NCI-H524 treated with DMSO at 0.1 percent for 48 hours (cell line): ENCODE measurements at regions not wholly inside any gene's neighbourhood (a gene's known extent, or its start where the extent isn't known, plus 50 kb on each side); places are given as distances from the start of the nearest gene placed in this dataset.

Experiments used
- DNase-seq: peaks from one replicate; lab custom pipeline; 2025; lab: John Stamatoyannopoulos, UW

DNA sequence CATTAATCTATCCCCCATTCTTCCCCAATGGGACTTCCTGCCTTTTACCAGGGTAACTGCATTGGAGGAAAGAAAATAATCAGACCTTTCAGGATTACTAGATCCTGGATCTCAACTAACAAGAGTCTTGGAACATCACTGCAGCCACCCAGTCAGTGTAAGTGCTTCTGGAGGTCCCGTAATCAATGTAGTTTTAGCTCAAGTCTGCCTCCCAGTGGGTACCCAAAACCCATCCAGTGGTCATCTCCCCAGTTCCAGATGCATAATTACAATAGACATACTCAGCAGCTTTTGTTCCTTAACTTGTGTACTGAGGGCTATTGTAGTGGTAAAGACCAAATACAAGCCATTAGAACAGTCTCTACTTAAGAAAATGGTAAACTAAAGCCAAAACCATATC, 319.1 kb downstream of the GPATCH2 start:
- peak; percentile 2 for DNase-seq

DNA sequence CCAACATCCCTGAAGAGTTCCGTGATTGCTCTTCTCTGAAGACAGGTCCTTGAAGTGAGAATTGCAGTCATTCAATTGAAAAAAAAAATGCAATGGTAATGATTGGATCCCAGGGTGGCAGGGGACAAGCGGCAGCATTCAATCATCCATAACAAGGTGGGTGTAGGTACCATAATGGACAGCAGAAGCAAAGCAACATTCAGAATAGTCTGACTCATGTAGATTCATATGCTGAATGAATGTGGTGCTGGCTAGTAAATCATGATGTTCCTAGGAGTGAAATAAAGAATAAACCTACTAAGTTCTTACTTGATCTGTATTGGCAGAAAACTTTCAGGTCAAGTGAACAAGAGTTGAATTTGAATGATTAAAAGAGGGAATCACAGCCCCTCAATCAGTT, 319.6 kb downstream of the GPATCH2 start:
- DNase-seq = no peak

DNA sequence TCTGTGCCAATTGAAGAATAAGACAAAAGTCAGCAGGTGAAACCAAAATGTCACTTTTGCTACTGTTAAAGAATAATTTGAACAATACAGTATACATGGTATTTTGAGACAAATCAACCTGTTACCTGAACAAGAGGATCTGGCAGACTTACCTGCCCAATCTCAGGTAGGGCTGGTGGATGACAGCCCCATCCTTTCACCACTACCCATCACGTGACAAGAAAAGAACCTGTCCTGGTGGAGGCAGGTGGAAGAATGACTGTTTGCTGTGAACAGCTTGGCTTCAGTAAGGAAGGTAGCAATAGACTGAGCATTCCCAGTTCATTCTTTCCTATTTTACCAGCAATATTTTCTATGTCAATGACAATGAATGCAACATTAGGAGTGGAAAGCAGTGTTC, 349.6 kb downstream of the GPATCH2 start:
- DNase-seq = no peak

DNA sequence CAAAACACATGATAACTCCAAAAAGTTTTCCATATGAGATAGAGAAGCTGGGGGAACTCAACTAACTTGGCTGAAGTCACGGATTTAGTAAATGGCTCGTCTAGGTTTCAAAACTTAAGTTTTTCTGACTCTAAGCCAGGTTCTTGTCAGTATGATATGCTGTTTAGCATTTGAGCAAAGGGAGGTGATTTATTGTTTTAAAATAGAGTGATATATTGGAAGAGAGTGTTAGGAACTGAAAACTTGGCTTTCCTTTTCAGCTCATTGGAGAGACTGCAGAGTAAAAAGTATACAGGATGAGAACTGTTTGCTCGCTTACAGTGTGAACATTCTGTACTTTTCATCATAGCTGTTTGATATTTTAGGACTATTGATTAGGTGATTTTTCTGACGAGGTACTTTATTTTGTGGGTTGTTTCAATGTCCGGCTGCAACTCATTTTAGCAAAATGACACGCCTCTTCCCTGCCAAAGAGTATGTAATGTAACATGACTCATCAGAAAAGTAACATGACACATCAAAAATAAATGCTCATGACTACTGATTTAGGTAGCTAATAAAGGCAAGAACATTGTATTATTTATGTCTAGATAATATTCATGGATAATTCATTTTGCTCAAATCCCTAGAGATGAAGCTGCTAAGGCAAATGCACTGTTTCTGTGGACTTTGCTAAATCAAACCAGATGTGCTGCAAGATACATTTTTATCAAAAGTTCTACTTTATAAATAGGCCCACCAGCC, 355.1 kb downstream of the GPATCH2 start:
- no peak for DNase-seq

DNA sequence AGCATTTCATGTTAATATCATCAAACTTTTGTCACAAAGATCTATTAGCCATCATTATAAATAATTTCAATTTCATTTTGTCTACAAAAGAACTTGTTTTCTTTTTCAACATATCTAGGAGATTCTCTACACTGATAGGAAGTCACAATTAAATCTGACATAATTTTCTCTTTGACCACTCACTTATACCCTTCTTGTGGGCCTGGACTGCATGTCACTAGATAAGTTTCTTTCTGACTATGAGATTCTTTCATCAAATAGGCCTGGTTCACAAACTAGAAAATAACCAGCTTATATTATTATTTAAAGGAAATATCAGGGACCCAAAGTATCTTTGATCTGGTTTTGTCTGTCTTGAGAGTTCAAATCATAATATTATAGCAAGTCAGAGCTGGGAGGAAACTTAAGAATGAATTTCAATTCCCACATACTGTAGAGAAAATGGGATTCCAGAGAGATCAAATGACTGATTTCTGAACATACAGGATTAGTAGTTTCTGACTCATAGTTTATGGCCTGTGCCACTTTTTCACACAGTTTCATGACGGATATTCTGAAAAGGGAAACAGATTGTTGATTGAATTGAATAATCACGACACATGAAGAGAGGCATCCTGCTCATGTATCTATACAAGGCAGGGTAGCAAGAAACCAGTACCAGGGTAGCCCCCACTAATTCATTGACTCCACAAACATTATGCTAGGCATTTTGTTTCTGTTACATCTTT, 355.8 kb downstream of the GPATCH2 start:
- DNase-seq = no peak

DNA sequence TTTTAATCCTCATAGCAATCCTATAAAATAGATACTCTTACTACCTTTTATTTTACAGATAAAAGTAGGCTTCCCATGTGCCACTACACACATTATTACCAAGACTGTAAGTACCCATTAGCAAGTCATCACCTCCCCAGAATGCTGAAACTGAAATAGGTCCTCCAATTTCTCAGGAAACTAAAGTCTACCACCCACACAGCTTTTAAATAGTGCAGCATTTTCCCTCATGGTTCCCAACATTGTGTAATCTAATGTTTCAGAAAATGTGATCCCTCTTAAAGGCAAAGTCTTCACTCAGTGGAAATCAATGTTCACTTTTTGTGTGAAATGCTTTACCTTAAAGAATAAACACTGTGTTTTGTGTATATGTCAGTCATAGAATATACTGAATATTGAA, 356.5 kb downstream of the GPATCH2 start:
- no peak for DNase-seq

DNA sequence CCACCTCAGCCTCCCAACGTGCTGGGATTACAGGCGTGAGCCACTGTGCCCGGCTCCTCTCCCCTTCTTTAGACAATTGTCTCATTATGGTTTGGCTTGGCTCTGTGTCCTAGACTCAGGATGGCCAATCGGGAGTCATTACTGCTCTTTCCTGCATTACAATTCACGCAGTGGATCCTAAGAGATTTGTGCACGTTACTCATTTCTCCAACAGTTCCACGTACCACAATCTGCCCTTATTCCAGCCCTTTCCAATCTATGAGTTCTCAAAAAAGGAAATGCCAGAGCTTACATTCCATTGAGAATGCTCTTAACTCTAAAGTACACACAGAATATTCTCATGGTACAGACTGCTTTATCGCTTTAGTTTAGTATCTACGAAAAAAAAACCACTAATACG, 357.0 kb downstream of the GPATCH2 start:
- DNase-seq = no peak

DNA sequence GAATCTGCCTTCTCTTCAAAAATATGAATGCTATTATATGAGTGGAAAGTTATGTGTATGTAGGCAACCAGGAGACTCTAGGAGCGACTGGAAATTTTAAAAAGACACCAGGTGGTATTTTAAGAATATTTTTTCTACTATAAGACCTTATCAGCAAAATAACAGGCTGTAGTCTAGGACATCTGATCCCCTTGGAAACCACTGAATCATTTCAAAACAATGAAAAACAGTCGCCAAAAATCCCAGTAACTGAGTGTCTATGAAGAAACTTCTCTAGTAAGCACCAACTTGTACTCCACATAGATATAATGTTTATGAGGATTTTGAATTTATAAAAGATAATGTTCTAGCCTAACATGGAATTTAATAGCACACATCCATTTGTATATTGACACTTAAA, 358.5 kb downstream of the GPATCH2 start:
- no peak for DNase-seq

DNA sequence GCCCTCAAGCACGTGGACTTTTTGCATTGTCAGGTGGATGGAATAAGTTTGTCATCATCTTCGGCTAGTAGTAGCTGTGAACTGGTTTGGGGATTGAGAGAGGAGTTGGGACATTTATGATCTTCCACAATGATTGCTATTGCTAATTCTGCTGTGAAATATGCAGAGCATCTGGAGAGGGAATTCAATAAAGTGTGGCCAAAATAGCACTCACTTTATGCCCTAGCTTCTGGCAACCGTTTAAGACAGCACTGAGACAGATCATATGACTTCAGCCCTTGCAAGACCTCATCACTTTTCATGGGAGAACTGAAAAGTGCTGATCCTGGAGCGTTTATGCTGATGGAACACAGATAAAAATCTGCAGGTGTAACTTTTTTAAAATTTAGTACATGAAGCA, 360.8 kb downstream of the GPATCH2 start:
- DNase-seq = no peak

DNA sequence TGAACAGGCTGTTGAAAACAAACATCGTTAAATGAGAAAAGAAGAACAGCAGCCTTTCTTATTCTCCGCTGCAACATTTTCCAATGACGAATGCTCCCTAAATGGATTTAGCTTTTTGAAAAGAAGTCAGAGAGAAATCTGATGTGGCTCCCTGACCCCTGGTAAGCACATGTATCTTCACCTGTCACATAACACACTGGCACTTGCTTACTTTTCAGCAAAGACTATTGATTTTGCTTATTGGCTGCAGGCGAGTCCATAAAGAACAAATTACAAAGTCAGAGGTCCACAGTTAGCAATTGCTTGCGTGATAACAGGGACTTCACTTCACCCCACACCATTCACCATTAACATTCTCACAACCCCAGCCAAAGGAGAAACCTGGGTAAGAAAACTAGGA, 362.8 kb downstream of the GPATCH2 start:
- no peak for DNase-seq

DNA sequence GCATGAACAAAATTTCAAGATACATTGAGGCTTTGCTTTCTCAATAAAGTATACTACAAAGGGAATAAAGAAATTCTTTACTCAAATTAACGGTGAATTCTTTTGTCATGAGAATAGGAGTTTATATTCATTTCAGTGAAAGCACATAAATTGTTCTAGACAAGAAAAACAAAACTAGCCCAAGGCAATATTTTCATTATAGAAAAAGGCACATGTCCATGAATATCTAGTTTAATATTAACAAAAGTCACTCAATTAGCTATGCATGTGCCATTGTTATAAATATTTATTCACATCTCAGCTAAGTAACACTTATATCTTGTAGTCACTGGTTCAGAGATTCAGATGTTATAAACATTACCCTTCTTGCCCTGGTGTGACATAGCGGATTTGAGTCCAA, 369.3 kb downstream of the GPATCH2 start:
- no peak for DNase-seq

DNA sequence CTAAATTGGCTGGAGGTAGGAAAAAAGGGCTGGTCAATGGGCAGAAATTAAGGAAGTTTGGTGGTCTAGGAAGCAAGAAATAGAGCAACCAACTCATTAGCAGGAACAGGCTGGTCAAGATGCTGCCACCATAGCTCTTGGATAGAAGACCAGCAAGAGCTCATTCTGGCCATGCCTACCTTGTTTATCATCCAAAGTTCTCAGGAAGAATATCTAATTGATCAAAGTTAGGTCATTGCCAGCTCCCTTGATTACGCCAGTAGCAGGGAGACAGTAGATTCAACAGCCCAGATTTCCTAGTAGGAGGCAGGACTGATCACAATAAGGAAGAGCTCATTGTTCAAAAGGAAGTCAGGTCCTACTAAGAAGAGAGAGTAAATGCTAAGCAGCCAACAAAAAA, 370.2 kb downstream of the GPATCH2 start:
- no peak for DNase-seq

DNA sequence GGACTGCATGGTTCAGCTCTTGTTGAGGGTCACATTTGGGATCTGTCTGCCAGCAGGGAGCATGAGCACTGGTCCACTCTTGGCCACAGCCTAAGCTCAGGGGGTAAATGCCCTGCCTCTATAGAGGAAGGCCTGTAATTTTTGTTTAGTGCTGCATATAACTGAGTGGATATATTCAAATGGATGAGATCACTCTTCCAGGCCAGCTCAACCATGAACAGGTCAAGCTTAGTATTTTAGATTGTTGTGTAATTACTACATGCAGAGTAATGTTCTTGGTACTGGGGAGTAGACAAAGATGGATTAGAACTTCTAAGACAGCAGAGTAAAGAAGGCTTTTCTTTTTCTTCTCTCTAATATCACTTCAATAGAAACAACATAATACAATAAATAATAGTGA, 376.9 kb downstream of the GPATCH2 start:
- no peak for DNase-seq

DNA sequence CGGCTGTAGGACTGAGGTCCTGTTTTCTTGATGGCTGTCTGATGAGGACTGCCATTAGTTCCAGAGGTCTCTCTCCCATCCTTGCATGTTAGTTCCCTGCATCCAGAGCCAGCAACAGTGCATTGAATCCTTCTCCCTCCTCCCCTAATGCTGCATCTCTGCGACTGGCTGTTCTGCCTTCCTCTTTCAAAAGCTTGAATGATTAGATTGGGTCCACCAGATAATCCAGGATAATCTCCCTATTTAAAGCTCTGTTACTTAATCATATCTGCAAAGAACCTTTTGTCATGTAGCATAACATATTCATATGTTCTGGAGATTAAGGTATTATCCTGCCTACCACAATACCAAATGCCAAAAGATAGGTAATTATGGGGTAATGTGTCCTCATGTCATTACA, 377.5 kb downstream of the GPATCH2 start:
- no peak for DNase-seq

DNA sequence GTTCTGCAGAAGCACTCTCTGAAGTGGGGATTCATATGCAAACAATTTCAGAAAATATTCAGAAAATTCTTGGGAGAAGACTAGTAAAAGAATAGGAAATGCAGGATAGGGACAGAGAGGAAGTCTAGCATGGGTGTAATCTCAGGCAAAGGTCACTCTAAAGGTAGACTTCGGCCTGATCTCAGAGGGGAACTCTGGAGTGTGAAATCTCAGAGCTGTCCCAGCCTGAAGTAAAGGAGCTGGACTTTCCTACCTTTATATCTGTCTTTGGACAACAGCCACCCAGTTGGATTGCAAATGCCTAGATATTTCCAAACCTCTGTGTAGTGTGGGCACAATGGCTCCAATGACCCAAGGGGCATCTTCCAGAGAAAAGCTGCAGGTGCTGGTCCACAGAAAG, 379.8 kb downstream of the GPATCH2 start:
- DNase-seq = no peak

DNA sequence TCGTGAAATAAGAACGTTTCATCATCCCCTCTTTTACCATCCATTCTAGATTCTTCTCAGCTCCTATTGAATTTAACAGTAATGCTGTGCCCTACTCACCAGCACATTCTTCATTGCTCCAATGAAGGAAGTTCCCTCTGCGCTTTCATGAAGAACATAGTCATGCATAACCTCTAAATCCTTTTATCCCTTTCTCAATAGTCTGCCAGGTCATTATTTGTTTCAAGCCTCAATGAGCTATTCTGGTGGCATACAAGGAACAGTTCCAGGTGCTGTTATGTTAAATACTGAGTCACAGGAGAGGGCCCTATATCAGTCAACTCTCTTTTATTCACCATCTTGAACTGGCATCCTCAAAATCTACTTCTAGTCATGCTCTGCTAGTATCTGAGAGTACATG, 381.0 kb downstream of the GPATCH2 start:
- DNase-seq = no peak

DNA sequence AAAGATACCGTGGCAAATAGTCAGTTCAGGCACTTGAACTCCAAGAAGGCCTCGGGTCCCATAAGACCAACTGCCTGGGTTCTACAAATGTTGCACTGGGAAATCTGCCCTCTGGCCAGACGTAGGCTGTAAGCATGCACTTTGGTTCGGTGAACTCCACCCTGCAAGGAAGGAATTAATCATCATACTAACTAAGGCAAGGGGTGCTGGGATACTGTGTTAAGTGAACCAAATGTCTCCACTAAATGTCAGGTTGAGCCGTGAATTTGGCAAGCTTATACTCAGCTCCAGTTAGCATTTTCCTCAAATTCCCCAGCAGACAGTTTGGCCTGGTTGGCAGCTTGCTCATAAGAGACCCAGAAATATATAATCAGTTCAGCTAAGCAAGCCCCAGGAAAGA, 385.9 kb downstream of the GPATCH2 start:
- DNase-seq = no peak

DNA sequence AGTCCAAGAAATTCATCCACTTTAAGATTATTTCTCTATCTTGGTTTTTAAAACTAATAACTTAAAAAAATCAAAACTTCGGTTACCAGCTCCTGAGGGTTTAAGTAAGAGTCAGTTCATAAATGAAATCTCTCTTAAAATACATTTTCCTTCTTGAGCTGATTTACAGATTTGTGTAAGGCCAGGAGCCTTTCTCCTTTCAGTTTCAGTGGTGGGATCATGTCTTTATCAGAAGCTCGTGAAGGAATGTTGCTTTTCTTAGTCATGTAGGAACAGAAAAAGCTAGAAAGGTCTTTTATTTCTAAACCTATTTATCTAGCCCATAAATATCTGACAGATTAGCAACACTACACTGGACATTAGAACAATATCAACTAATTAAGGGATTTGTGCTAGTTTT, 390.2 kb downstream of the GPATCH2 start:
- no peak for DNase-seq

DNA sequence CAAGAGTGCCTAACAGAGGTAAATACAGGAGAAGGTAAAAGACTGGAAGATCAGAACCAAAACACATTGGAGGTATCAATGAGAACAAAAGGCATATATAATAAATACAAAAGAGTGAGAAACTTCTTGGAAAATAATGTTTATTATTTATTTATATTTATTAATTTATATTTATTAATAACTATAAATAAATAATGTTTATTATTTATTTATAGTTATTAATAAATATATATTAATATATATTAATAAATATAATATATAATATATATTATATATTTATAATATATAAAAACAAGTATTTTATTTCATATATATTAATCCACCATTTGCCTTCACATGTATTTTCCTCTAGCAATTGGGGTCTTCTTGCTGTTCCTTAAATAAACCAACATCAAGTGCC, 391.9 kb downstream of the GPATCH2 start:
- DNase-seq = no peak

DNA sequence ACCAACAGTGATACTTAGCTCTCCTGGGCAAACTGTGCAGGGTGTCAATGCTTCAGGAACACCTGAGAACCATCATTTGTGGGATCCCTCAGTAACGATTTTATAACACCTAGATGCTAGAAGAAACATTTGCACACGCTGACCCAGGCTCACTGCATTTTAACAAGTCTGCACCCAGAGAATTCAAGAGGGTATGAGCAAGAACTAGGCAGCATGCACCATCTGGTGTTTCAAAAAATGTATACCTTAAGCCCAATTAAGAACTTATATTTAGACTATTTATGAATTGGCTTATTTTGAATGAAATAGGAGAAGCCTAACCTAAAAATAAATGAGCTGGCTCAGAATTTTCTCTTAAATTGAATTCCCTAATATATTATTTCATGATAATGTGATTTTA, 400.5 kb downstream of the GPATCH2 start:
- DNase-seq = peak; percentile 34

DNA sequence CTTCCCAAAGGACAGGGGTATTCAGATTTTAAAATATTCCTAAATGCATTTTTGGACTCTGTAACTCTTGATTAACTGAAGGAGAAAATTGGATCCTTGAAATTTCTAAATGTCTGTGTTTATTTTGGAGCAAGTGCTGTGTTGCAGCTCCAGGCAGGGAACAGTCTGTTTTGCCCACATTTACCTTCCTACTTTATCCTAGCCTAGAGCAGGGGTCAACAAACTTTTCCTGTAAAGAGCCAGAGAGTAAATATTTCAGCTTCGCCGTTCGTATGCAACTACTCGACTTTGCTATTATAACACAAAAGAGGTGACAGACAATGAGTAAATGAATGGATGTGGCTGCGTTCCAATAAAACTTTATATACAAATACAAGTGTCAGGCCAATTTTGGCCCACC, 402.2 kb downstream of the GPATCH2 start:
- no peak for DNase-seq

DNA sequence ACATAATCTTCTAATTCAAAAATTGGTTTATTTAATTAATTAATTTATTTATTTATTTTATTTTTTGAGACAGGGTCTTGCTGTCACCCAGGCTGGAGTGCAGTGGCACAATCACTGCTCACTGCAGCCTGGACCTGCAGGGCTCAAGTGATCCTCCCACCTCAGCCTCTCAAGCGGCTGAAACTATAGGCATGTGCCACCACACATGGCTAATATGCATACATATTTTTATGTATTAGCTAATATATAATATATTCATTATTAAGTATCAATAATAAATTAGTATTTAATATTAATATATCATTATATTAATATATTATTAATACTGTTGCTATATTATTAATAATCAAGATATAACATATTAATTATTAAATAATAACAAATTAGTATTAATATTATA, 406.7 kb downstream of the GPATCH2 start:
- DNase-seq = no peak

DNA sequence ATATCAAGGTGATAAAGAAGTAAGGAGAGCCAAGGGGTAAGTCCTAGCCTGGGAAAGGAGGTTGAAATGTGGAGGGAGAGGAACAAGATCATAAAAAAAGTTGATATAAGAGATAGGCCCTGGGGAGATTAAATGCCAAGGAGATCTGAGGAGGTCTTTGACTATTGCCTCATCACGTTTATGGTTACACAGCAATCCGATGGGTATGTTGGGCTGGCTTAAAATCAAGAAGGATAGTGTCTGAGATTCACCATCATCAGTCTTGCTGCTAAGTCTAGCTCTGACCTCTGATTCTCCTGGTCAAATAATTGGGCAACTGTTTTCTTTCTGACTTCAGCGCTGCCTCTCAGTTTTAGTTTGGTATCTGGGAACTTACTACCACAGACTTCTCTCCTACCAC, 416.3 kb downstream of the GPATCH2 start:
- DNase-seq = no peak

DNA sequence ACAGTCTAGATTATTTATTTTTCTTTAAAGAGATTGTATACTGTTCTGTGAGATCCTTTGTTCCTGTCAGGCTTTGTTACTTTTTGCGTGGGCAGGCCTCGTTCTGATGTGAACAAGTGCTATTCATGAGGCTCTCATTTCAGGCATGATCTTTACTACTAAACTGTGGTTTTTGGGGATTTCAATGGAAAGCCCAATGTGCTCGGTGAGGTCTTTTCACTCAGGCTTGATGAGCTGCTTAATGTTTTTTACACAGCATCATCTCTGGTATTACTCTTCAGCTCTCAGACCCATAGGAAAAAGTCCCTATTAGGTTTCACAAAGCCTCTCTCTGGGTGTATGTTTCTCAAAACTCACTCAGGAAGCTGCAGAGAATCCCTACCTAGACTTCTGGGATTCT, 419.4 kb downstream of the GPATCH2 start:
- no peak for DNase-seq
